DOHH2 (cell line): ENCODE measurements at regions not wholly inside any gene's neighbourhood (a gene's known extent, or its start where the extent isn't known, plus 50 kb on each side); places are given as distances from the start of the nearest gene placed in this dataset.

Experiments
- CTCF ChIP-seq: fragments of 200-600 bp; sonication (generic); IDR thresholded peaks from one replicate; pipeline ENCODE4 v1.5.1; 2014; ENCODE audit warnings: antibody characterized with exemption, mild to moderate bottlenecking, low read depth, low read length; ENCODE audit not compliant: poor library complexity, severe bottlenecking
- EZH2phosphoT487 ChIP-seq: fragments of 200-600 bp; sonication (generic); IDR thresholded peaks from 2 replicates; pipeline ENCODE4 v1.6.1; 2017; ENCODE audit warnings: borderline replicate concordance, mild to moderate bottlenecking, antibody characterized with exemption, low read length, moderate library complexity, mixed read lengths

- TF ChIP-seq CTCF (no peak), EZH2phosphoT487 (no peak)
Observed at GRCh38 chr2:104448661-104449440, 405.1 kb upstream of the POU3F3 start.
